ENCODE measurements at regions not wholly inside any gene's neighbourhood (a gene's known extent, or its start where the extent isn't known, plus 50 kb on each side); places are given as distances from the start of the nearest gene placed in this dataset.
"Not testable (repeated sequence)": the region's sequence is repeated elsewhere in the genome, so short reads cannot be mapped to it uniquely, and the experiment has no call there.

DNA sequence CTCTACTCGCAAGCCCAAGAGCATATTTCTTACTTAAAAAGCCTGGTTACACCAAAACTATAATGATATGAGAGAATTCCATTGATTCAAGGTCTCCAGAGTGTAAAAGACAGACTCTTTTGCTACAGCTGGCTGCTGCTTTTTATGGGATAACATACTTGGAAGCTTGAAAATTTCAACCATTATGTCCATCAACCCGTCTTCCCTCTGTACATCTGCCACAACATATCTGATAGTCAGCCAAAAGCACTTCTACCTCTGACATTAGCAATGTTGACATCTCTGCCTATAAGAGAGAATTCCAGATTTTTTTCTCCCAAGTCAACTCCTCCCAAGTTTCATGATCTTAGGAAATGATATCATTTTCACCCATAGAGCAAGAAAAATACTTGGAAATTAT is 54.4 kb upstream of the IQCM start:
- DNase-seq (ENCODE audit: low read depth in 2 of 2), result no peak

DNA sequence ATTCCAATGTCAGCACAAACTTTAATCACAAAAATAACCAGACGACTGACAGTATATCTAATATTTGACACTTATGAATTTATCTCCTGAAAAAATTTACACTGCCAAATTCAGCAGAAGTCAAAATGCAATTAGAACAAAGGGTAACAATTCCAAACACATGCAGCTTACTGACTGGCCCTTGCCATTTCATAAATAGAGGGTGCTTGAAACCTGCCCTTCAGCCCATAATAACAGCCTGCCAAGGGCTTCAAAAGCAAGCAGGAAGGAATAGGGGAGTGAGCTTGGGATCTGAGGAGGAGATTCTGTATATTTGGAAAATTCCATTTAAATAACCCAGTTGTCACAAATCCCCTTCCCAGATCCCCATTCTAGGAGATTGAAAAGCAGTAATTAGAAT is 66.1 kb upstream of the IQCM start:
- DNase-seq (ENCODE audit: low read depth in 2 of 2), result no peak

DNA sequence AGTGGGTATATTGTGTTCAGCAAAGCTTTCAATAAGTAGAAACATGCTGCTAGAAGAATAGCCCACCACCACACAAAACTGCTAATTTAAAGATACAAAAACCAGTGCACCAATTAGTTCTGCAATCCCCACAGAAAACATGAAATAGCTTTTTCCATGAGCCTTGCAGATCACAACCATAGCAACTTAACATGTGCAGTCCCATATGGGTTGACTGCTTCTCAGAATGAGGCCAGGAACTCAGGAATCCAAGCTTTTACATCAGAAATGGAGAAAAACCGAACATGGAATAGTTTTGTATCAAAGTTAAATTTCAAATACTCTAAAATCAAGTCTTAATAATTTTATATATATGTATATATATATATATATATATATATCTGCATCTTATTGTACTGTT is 66.6 kb upstream of the IQCM start:
- no peak for DNase-seq (ENCODE audit: low read depth in 2 of 2)

DNA sequence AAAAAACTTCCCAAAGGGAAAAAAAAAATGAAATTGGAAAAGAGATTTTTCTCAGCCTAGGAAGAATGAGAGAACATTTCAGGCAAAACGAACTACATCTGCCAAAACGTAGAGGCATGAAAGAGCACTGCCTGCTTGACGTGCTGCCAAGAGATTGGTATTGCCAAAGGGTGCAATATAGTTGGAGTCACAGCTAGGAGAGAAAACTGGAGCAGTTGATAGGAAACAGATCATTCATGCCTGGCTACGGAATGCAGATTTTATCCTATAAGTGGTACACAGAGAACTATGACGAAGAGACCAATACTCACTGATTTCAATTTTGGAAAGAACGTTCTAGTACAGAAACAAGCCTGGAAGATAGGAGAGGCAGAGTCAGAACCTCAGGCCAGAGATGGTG is 68.4 kb upstream of the IQCM start:
- no peak for DNase-seq (ENCODE audit: low read depth in 2 of 2)

DNA sequence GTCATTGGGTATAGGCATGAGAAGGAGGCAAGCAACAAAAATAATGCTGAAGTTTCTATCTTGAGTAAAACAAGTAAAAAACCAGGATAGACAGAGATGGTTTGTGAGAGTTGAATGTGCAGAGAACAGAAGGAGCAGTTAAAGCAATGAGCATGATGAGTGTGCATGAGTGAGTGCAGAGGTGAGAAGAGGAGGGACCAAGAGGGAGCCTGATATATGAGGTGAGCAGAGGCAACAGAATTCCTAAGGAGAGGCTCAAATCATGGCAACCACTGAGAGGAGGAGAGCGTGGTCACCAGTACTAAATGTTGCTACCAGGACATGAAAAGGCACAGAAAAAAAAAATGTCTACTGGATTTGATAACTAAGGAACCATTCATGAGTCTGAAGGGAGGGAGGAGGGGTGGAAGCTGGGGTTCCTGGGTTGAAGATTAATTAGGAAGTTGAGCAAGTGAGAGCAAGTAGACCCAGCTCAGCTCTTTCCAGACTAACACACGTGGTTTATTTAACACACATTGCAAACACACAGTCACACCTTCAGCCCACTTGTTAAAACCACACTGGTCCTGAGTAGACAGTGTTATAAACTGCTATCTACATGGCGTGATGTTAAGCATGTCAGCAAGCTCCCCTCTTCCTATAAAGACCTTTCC is 69.0 kb upstream of the IQCM start:
- DNase-seq (ENCODE audit: low read depth in 2 of 2), result no peak

DNA sequence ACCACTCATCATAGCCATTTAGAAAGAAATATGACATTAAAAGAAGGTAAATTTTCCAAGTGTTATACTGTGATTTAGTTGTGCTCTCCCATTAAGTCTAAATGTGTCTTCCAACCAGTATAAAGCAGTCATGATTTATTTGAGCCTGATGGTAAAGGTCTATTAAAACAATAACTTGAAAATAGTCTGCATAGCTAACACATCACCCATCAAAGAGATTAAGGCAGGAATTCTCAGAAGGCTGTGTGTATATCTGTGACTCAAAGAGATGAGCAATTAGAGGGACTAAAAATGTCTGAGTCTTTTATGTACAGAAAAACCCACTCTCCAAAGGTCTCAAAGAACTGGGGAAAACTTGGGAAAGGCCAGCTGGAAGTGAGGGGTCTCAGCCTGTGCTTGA is 70.3 kb upstream of the IQCM start:
- DNase-seq (ENCODE audit: low read depth in 2 of 2), result no peak

DNA sequence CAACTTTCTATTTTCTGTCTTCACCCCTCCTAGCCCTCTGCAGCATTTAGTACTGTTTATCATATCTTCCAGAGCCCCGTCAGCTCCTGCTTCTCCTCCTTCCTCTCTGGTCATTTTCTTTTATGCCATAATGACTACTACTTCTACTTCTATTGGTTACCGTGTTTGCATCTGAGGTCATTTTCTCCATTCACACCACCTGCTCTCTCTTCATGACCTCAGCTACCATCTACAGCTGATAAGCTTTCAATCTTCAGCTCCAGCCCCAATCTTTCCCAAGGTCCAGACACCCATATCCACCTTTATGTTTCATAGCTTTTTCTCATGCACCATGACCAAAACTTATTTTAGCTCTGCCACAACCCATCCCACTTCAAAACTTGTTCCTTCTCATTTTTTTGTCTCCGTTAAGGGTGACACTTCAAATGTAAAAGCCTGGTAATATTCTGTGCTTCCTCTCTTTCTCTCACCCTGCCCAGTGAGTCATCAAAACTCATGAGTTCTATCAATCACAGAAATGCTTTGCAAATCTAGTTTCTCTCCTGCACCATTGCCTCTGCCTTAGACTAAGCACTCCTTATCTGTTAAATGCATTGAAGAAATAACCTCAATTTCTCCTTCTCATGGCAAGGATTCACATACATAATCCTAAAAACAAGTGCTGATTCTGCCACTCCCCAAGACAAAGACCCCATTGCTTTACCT is 71.3 kb upstream of the IQCM start:
- no peak for DNase-seq (ENCODE audit: low read depth in 2 of 2)

DNA sequence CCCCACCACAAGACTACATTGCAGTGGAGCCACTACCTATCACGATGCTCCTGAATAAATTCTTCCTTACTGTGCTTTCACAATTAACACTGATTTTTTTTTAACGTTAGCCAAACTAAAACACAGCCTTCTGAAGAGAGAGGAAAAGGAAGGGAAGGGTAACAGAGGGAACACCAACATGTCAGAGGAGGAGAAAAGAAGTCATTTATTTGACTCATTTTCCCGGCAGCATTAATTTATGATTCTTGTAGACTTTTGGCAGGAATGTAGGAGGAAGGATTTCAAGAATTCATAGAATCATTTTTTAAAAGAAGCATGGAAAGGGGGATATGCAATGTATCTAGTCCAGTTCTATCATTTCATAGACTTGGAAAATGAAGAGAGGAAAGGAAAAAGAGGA is 74.3 kb upstream of the IQCM start:
- DNase-seq (ENCODE audit: low read depth in 2 of 2), result no peak

DNA sequence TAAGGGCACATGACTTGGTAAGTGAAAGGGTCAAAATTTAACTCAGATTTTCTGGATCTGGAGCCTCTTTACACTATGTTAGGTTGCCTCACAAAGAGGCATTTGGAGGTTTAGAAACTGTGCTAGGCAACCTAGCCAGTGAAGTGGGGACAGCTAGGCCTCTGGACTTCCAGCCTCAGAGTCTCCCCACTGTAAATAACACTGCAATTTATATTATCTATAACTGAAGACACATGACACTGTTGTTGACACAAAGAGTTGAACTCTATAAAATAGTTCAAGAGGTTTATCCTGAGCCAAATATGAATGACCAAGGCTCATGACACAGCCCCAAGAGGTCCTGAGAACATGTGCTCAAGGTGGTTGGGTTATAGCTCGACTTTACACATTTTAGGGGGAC is 74.9 kb upstream of the IQCM start:
- DNase-seq (ENCODE audit: low read depth in 2 of 2), result no peak

DNA sequence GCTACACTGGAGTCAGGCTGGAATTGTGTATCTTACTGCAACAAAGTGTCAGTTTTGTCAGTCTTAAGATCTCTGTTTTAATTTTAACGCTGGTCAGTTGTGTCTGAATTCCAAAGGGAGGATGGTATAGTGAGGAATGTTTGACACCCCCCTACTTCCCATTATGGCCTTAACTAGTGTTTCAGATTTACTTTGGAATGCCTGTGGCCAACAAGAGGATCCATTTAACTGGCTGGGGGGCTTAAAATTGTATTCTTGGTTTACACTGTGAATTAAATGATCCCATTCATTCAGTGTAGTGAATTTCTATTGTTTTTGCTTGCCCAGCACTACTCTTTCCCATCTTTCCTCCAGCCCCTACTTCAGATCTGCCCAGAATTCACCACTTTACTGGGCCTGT is 75.8 kb upstream of the IQCM start:
- DNase-seq (ENCODE audit: low read depth in 2 of 2), result no peak

DNA sequence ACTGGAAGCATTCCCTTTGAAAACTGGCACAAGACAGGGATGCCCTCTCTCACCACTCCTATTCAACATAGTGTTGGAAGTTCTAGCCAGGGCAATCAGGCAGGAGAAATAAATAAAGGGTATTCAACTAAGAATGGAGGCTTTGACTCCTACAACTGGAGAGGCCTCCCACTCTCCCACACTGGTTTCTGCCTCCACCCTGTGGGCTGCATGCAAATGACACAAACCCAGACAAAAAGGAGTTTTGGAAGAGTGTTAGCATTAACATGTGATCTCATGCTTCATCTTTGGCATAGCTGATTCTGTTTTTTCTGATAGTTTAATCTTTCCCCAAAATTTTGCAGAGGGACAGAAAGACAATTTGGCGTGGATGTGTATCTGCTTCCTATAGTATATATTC is 80.8 kb upstream of the IQCM start:
- DNase-seq (ENCODE audit: low read depth in 2 of 2), result no peak

DNA sequence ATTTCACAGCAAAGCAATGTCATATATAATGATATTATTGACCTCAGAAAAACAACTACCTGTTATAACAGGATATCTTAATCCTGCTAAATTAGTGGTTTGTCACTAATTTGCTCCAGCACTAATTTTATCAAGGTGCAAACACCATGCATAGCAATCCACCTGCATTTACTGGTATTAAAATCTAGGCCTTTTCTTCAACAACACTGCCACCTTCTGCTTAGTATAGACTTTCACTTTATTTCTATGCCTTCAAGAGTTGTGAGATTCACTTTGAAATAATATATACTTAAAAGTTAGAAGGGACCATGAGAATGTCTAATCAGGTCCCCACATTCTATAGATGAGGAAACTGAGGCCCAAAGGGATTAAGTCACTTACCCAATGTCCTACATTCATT is 82.1 kb upstream of the IQCM start:
- no peak for DNase-seq (ENCODE audit: low read depth in 2 of 2)

DNA sequence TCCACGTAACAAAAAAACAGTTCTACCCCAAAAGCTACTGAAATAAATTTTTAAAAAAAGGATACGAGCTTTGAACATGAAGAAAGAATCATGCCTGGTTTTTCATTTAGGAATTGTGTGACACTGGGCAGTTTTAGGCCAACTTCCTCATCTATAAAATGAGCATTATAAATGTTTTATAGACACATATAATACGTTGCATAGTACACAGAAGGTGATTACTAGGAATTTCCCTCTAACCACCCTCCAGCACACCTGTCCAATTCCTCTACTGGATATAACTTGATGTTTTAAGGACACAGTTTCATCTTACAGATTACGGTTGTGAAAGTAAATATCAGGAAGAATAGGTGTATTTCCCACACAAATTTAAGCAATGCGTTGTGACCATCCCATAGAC is 85.5 kb upstream of the IQCM start:
- no peak for DNase-seq (ENCODE audit: low read depth in 2 of 2)

DNA sequence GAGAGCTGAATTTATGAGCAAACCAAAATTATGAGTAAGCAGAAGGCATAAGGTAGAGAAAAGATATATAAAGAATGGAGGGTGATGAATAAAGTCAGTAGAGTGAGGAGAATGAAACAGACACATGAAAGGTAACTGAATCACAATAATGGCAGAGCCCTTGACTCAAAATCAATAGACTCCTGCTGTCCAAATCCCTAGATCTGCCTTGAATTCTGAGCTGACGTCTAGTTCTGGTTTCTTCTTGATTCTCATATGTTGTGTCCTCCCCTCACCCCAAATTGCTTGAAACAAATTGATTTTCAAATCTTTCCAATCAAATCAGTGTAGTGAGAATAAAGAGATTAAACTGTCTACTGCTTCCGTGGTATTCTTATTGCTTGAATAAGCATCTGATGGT is 86.6 kb upstream of the IQCM start:
- no peak for DNase-seq (ENCODE audit: low read depth in 2 of 2)

DNA sequence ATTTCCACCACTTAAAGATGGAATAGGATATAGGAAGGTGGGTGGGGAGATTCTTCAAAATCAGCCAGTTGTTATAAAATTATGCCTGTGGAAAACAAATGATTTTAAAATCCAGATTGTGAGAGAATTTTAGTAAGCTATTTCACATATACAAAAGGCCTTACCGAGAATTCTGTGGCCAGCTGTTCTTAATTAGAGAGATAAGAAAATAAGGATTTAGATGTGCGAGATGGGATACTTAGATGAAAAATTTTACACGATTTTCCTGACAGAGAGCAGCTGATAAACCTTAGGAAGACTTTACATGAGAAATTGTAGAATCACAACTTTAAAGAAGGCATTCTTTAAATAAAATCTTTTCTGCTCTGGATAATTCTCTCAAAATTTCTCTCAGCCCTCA is 94.5 kb upstream of the IQCM start:
- DNase-seq (ENCODE audit: low read depth in 2 of 2), result no peak

DNA sequence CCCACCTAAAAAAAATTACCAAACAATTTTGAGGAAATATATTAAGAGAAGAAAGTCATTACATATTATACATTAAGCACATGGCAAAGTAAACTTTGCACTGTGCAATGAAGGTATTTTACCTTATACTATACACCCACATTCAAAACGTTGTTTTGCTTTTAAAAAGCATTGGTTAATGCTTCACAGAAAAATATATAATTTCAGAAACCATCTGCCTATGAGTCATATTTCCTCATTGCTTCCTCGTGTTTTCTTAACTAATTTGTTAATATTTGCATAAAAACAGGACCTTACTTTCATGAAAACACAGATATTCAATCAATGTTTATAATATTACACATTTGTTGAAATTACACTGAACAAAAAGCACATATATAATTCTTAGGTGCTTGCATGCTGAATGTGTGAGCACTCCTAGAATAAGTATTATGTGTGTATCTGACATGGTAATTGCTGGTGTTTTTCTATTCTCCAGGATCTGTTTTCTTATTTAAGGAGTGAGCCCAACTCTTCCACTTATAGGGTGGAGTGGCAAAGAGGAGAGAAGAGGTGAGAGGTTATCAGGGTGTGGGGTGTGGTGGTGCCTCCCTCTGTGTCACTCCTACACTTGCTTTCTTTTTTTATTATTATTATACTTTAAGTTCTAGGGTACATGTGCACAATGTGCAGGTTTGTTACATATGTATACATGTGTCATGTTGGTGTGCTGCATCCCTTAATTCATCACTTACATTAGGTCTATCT is 95.1 kb upstream of the IQCM start:
- no peak for DNase-seq (ENCODE audit: low read depth in 2 of 2)

DNA sequence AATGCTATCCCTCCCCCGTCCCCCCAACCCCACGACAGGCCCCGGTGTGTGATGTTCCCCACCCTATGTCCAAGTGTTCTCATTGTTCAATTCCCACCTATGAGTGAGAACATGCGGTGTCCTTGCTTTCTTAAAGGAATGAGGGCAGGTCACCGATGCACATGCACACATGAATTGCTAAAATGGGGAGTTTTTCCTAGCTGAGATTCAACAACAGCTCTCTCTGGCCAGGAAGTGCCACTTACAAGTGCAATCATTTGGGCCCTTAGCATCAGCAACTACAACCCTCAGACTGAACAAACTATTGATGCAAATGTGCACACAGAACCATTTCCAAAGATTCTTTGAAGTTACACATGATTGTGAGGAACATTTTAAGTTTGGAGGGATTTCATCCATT is 95.7 kb upstream of the IQCM start:
- DNase-seq (ENCODE audit: low read depth in 2 of 2), result no peak

DNA sequence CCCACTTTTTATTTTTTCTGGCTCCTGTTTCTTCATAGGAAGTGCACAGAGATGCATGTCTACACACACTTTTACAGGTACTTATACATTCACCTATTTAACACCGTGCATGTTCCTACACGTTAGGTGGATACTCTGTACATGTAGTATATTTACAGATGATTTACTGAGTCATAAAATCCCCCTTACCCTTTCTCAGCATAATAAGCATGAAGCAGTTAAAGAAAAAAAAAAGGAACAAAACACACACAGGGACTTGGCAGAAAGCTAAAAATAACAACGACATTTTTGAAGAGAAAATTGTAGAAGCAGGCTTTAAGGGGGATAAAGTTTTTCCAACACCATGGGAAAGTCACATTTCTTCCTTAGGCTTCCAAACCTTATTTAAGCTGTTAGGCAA is 96.4 kb upstream of the IQCM start:
- DNase-seq (ENCODE audit: low read depth in 2 of 2), result no peak

DNA sequence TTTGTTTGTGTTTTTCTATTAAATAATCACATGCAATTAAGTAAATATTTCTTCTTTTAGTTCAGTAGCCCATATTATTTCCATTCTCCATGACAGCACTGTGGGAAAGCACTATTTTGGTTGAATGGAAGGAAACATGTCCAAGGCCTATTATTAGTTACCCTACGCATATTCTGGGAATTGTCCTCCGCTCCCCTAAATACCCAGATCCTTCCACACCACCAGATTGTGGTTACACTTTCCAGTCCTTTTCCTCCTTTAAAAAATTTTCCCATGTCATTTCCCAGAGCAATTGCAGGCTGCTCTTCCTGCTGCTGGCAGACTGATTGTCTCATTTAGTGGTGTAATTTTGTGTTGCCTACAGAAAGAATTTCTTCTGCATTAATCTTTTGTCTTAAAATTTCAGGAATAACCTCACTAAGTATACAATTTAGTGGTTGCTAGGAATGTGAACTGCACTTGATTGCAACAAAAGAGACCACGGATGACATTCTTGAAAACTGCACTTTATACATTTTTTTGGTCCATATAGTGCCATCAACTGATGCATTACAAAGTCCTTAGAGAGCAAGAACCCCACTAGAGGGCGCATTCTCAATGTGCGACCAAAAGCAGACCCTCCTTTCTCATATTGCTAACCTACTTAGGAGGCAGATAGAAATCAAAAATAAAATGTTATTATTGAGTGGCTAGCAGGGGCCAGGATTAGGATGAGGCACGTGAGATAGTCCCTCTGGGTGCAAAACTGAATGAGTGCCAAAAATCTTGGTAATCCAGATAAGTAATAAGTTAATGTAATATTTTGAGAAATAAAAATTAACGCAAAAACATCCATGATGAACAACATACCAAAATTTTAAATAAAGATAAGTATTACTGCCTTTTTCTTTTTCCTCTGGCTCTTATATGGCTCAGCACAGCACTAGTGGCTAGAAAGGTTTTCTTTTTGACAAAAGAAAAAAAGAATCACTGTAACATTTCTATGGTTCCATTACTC is 98.8 kb upstream of the IQCM start:
- DNase-seq (ENCODE audit: low read depth in 2 of 2), result no peak

DNA sequence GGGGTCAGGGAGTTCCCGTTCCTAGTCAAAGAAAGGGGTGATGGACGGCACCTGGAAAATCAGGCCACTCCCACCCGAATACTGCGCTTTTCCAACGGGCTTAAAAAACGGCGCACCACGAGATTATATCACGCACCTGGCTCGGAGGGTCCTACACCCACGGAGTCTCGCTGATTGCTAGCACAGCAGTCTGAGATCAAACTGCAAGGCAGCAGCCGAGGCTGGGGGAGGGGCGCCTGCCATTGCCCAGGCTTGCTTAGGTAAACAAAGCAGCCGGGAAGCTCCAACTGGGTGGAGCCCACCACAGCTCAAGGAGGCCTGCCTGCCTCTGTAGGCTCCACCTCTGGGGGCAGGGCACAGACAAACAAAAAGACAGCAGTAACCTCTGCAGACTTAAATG is 100.1 kb upstream of the IQCM start:
- not testable (repeated sequence) for DNase-seq (ENCODE audit: low read depth in 2 of 2)

DNA sequence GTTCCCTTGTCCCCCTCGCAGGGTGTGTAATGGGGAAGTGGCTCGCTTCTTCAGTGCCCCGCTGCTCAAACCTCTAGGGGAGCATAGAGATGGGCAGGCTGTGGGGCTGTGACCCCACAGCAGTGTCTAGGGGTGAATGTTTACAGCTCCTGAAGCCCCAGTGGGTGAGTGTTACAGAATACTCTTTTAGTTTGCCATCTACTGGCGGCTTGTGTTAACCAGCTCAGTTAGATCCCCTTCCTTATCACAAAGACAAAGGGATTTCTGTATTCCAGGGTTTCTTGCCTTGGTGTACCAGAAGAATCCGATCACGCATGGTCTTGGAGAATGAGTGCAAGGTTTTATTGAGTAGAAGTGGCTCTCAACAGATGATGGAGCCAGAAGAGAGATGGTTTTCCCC is 108.1 kb upstream of the IQCM start:
- DNase-seq (ENCODE audit: low read depth in 2 of 2), result no peak

DNA sequence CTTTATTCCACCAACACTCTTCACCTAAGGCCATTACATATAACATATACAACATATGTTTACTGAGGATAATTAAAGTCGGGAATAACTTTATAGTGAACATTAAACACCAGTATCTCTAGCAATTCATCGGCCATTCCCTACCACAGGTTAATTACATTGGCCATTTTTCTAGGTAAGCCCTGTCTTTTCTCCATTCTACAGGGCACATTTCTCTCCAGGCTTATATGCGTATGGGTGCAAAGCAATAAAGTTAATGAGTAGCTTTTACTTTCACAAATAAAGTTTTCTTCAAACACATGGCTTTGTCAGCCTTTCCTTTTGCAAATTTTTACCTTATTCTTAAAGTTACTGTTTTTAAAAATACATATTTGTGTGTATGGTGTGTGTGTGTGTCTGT is 111.9 kb upstream of the IQCM start:
- DNase-seq (ENCODE audit: low read depth in 2 of 2), result no peak
